Mammary epithelial cell (primary cell): ENCODE measurements at regions not wholly inside any gene's neighbourhood (a gene's known extent, or its start where the extent isn't known, plus 50 kb on each side); places are given as distances from the start of the nearest gene placed in this dataset.

Experiments used
- EZH2 ChIP-seq: IDR thresholded peaks from 2 replicates; pipeline ENCODE4 v1.6.1; 2012; ENCODE audit warnings: low read length, inconsistent platforms, borderline replicate concordance
- TF ChIP-seq, protein P1 (sequence below), 2 donors: IDR thresholded peaks in 1 of 2; conservative IDR thresholded peaks in 1 of 2; 2 replicates each; pipeline ENCODE4 v1.5.1; 2011 to 2012; ENCODE audit warnings: inconsistent platforms in 2 of 2, low read length in 2 of 2, mild to moderate bottlenecking in 2 of 2, control low read depth in 1 of 2, low read depth in 1 of 2; ENCODE audit not compliant: insufficient read depth in 1 of 2; ENCODE audit errors: extremely low read depth in 1 of 2

GRCh38 chr1:4140241-4140640, 240.2 kb upstream of the C1orf174 start:
- no peak for TF ChIP-seq EZH2
- TF ChIP-seq, protein P1, sequence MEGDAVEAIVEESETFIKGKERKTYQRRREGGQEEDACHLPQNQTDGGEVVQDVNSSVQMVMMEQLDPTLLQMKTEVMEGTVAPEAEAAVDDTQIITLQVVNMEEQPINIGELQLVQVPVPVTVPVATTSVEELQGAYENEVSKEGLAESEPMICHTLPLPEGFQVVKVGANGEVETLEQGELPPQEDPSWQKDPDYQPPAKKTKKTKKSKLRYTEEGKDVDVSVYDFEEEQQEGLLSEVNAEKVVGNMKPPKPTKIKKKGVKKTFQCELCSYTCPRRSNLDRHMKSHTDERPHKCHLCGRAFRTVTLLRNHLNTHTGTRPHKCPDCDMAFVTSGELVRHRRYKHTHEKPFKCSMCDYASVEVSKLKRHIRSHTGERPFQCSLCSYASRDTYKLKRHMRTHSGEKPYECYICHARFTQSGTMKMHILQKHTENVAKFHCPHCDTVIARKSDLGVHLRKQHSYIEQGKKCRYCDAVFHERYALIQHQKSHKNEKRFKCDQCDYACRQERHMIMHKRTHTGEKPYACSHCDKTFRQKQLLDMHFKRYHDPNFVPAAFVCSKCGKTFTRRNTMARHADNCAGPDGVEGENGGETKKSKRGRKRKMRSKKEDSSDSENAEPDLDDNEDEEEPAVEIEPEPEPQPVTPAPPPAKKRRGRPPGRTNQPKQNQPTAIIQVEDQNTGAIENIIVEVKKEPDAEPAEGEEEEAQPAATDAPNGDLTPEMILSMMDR (conservative IDR thresholded peaks at IDR 0.05 in 1 of 2, IDR thresholded peaks at IDR 0.05 in 1 of 2; ENCODE audit: extremely low read depth in 1 of 2, insufficient read depth in 1 of 2, low read depth in 1 of 2, low read length in 2 of 2): no peak
